ENCODE measurements at regions not wholly inside any gene's neighbourhood (a gene's known extent, or its start where the extent isn't known, plus 50 kb on each side); places are given as distances from the start of the nearest gene placed in this dataset.
A peak's percentile ranks its signal among the peaks of the same experiment; 100 is the strongest.

DNA sequence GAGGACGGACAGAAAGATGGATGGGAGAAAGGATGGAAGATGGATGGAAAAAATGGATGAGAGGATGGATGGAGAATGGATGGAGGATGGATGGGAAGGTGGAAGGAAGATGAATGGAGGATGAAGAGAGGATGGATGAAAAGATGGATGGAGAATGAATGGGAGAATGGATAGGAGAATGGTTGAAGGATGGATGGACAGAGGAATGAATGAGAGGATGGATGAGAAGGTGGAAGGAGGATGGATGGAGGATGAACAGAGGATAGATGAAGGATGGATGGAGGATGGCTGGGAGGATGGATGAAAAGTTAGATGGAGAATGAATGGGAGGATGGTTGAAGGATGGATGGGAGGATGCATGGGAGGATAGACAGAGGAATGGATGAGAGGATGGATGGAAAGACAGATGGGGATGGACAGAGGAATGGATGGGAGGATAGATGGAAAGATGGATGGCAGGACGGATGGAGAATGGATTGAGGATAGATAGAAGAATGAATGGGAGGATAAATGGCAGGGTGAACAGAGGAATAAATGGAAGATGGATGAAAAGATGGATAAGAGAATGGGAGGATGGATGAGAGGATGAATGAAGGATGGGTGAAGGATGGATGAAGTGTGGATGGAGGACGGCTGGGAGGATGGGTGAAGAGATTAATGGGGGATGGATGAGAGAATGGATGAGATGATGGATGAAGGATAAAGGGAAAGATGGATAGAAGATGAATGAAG is 217.7 kb upstream of the IER5L start:
- DNase-seq: no peak

DNA sequence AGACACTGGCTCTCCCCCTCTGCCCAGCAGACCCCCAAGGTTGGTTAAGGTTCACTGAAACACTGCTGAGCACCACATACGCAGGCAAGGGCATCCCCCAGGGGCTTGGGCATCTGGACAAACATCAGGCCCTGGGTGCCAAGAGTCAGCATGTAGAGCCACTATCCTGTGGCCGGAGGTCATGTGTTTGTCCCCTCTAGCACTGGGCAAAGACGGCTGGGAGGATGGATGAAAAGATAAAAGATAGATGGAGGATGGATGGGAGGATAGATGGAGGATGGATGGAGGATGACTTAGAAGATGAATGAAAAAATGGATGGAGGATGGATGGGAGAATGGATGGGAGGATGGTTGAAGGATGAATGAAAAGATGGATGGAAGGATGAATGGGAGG is 216.8 kb upstream of the IER5L start:
- DNase-seq: no peak

DNA sequence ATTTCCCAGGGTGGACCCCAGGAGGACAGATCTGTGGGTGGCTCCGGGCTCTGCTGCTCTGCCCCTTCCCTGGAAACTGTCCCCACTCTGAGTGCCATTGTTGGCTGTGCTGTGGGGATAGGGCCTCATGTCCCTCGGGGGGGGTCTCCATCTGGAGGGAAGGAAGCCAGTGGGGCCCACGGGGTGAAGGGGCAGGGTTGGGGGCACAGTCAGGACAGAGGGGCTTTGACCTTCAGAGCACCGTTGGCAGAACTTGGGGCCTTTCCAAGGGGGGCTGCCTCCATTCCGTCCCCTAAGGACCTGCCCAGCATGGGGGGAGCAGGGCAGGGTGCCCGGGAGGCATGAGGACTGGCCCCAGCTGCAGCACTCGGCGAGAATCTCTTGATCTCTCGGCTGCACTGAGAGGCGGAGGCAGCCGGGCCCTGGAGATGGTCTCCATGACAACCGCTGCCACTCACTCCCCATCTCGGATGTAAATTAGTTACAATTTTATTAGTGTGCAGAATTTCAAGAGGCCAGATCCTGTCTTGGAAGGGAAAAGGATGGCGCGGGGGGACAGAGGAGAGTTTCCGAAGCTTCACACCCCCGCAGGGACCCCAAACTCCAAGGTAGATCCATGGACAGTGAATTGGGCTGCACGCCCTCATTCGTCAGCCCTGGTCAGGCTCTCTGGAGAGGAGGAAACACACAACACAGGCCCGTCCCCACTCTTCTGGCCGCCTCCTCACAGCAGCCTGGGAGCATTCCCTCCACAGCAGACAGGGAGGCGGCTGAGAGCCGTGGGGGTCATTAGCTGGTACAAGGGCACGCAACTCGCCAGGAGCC is 216.2 kb upstream of the IER5L start:
- no peak for DNase-seq

DNA sequence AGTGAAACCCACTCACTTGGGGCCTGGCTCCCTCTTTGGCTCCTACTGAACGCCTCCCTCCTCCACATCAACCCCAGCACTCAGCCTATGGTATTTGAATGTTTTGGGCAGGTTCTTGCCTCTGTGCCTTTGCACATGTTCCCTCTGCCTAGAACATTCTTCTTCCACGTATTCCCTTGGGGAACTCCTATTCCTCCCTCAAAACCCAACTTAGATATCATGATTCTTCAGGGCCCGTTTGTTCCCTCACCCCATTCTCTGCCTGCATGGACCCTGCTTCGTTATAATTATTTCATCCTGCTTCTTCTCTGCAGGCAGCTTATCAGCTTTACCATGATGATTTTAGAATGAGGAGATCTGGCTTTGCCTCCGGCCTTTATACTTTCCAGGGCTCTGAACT is 215.0 kb upstream of the IER5L start:
- DNase-seq: no peak

DNA sequence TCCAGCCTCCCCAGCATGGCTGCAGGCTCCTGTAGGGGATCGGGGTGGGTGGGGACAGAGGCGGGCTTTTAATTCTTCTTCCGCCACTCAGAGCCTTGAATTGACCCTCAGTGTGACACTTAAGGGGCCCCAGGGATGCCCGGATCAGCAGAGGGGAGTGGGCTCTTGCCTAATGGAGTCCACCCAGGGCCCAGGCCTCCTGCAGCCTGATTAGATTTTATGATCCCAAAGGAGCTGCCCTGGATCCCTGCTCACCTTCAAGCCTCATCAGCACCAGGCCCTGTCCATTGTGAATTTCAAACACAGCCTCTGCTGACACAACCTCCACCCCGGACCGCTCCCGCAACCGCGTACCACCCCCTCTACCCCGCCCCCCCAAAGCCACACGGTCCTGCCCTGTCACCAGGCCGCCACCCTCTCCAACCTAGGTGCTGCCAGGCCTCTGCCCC is 214.1 kb upstream of the IER5L start:
- DNase-seq: no peak

DNA sequence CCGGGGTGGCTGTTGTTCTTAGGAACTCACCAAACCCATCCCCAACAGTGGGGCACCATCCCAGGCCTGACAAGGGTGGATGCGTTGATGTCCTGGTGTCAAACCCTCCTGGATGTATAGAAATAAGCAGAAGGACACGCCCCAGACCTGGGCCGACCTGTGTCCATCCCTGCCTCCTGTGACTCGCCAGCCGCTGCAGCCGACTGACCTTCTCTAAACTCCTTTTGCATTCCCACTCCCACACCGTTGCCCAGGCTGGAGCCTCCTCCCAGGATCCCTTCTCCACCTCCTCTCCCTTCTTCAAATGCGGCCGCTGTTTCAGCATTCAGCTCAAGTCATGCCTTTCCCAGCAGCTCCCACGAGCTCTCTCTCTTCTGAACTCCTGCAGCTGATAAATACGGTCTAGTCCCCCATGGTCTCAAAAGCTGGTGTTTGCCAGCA is 213.2 kb upstream of the IER5L start:
- DNase-seq: no peak

DNA sequence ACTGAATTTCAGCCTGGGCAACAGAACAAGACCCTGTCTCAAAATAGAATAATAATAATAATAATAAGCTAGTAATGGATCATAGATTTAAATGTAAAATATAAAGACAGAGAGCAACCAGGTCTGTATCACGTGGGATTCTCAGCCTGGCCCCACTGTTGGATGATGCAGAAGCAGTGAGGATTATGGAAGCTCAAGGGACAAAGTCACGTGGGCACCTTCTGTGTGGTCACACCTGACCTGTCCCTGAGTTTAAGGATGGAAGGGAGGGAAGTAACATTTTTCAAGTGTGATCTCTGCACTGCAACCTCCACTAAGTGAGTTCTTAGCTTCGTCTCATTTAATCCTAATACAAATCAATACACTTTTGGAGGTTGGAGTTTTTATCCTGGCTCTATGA is 212.5 kb upstream of the IER5L start:
- no peak for DNase-seq

DNA sequence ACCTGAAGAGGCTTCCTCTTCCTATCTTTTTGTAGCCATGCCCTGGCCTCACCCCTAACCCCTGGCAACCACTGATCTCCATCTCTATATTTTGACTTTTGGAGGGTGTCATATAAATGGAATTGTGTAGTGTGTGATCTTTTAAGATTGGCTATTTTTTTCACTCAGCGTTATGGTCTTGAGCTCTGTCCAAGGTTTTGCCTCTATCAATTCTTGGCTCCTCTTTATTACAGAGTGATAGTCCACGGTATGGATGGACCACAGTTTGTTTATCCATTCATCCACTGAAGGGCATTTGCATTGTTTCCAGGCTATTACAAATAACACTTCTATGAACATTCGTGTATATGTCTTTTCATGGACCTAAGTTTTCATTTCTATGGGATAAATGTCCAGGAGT is 209.8 kb upstream of the IER5L start:
- DNase-seq: no peak

DNA sequence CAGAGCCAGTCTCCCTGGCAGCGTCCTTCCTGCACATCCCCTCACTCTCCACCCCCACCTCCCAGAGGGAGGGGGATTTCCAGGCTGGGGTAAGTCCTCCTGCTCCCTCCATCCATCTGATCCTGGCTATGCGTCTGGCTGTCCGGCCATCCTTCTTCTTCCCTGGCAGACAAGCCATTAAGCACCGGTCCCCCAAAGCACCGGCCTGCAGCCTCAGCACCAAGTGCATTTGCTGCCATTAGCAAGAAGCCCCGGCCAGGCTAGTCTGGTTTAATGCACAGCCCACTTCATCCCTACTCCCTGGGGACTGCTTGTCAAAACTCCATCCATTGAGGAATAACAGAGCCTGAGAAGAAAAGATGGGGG is 208.7 kb upstream of the IER5L start:
- no peak for DNase-seq

DNA sequence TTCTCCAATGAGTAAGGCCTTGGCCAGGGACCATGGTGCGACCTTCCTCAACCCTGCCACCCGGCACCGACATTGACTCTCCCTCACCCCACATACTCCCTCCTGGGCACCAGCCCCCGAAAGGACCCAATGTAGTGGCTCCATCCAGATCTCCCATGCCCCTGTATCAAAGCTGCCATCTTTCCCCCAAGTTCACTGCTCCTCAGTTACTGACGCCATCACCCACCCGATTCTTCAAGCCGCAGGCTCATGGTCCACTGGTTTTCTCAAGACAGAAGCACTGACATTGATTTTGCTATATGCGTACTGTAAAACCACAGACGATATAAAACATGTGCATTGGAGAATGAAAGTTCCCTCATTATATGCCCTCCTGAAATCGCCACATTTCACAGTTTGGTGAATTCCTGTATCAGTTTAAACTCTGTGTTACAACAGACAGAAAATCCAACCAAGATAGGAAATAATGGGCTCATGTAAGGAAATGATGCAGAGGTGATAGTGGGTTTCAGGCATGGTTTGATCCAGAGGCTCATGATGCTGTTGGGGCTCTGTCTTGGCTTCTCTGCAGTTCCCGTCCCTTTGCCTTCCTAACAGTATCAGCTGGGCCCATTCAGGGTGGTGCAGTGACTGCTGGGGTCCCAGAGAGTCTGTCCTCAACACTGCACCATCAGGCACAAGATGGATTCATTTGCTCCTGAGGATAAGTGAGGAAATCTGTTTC is 207.3 kb upstream of the IER5L start:
- no peak for DNase-seq

DNA sequence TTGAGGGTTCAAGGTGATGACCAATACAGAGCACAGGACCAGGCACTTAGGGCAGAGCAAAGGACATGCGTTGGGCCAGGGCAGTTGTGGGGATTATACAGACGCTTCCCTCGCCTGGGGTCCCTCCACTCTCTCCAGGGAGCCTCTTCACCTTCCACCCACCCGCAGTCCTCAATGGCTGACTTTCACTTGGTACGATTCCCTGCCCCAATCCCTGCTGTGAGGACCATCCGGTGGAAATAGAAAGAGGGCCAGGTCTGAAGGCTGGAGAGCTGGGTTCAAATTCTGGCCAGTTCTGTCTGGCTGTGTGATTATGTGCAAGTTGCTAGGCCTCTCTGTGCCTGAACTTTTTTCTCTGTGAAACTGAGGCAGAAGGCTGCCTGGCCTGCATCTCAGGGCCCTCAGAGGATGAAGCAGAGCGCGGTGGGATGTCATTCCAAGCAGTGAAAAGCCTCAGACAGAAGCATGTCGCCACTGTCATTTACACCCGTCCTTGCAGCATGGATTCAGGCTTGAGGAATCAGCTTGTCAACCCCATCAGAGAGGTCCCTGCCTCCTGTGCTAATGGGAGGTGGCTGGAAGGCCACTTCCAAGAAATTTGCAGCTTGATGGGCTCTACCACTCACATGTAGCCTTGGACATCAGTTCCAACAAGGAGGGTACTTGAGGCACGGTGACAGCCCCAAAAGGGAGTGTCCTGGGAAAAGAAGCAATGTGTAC is 206.6 kb upstream of the IER5L start:
- no peak for DNase-seq

DNA sequence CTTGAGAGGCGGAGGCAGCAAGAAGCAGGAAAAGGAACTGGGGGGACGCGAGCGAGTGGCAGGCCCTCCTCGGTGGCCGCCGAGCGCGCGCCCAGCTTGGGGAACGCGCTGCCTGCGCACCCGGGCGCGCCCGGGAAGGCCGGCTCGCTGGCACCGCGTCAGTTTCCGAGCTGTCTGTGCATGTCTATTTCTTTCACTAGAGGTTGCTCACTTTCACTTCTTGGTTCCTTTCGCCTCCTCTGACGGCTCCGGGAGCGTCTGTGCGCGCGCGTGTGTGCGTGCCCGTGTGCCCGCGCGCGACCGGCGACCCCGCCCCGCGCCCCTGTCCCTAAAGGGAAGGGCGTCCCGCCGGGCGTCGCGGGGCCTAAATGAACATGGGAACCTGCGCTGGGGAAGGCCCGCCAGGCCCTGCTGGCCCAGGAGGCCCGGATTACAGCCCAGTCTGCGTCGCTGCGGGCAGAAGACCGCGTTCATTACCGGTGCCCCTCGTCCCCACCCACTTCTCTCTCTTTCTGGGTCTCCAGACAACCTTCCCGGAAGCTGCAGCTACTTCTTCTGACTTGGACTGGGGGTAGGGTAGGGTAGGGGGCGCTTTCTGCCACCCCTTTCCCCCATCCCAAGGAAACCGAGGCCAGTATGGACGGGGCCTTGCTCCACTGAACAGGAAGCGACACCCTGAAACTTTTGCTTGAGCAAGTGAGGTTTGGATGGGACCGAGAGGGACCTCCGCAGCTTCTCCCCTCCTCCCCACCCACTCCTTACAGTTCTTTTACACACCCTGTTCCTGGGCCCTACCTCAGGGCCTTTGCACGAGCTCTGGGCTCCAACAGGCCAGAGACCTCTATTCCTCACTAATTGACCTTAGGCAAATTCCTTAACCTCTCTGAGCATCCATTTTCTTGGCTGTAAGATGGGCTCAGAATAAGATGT is 205.8 kb upstream of the IER5L start:
- peak; percentile 83 for DNase-seq

DNA sequence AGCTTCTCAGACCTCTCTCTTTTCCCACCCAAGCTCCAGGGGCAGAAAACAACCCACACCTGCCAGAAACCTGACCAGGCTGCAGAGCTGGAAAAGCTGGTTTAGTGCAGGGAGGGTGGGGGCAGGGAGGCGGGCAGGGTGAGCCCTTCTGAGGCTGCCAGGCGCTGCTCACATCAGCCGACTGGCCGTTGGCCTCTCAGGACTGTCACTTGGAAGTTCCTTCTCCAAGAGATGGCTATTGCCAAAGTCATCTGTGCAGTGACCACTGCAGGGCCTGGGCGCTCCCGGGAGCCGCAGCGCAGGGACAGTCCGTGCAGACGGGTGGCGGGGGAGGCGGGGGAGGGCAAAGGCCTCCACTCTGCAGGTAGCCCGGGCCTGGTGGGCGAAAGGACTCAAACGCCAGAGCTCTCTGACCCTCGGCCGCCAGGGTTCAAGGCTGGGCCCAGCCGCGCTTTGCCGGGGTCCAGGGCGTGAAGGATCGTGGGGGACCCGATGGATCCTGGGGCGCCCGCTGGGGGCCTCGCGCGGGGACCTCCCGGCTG is 205.0 kb upstream of the IER5L start:
- no peak for DNase-seq

DNA sequence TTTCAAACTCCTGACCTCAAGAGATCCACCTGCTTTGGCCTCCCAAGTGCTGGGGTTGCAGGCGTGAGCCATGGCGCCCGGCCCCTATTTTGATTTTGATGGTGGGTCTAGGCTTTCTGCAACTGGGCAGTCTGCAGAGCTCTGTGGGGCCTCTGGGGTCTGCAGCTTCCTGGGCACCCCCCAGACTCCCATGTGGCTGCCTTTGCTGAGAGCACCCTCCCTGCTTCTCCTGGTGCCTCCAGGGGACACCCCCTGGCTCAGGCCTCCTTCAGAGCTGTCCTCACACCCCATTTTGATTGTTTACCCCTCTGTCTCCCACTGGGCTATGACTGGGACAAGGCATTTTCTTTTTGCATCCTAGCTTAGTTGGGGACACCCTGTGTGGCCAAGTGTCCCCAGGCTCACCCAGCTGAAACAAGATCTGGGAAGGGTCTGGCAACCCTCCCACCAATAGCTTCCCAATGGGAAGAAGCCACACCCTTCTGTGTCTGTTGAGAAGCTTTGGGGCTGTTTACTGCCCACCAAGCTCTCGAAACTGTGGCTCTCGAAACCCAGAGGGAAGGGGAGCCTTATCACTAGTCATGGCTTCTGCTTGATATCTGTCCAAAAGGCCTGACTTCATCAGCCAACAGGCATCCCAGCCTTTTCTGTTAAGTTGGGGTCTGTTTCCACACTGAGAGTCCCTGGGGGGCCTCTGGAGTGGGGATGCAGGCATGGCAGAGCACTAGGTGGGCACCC is 204.4 kb upstream of the IER5L start:
- no peak for DNase-seq

DNA sequence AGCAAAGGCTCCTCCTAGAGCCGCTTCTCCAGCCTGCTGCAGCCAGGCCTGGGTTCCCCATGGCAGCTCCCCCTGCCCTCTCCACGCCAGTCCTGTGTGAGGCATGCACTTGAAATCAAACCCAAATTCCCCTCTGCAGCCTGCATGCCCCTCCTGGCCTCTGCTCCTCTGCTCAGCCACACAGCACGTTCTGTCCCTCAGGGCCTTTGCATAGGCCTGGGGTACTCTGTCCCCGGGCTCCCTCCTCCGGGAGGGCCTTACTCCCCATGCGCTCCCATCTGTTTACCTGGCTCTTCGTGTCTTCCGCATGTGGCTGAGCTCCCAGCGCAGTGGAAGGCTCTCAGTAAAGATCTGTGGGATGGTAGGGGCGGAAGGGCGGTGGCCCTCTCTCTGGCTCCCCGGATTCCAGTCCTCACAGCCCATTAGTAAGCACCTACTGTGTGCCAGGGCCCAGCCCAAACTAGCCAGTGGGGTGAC is 203.5 kb upstream of the IER5L start:
- DNase-seq: no peak

DNA sequence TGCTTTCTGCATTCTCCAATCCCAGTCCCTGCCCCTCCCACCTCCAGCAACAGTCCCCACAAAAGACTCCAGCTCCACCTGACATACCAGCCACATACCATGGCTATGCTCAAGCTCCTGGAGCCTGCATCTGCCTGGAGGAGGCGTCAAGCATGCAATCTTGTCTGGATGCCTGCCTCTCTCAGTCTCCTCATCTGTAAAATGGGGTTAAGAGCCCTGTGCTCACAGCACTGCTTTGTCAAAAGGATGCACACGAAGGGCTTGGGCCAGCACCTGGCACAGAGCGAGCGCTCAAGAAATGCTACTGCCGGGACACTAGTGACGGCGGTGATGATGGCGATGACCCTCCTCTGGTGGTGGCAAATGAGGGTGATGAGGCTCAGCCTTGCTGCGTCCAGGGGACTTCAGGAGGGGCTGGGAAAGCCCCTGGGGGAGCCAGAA is 202.9 kb upstream of the IER5L start:
- no peak for DNase-seq

DNA sequence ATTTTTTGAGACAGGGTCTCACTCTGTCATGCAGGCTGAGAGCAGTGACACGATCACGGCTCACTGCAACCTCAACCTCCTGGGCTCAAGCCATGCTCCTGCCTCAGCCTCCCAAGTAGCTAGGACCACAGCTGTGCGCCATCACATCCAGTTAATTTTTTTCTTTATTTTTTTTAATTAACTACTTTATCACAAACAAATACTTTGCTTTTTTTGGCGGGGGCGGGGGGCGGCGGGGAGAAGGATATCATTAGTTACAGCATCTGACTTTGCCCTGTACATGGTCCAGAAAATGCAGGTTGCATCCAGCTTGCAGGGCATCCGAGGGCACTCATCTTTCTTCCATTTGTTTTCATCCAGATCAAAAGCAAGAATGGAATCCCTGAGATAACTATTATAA is 201.8 kb upstream of the IER5L start:
- DNase-seq: no peak

DNA sequence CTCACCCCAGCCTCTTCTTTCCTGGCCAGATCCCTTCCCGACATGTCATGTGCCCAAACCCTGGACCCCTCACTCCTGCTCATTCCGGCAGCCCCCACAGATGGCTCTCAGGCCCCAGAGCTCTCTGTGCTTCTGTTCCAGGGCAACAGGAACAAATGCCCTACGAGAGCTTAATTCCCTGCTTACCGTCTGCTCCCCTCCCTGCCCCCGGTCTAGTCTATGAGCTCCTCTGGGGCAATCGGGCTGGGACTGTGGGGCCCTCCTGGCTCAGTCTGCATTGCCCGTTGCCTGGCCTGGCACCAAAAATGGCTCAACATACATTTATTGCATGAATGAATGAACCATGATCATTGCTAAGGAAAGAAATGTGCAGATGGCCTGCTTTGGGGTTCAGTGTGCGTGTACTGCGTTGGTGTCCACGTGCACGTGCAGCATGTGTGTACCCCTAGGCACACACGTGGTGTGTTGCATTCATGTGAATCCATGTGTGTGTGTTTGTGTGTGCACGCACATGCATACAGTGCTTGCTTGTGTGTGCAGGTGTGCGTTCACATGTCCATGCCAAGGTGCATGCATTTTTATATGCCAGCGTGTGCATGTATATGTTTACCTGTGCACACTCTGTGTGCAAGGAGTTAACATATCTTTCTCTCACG is 201.2 kb upstream of the IER5L start:
- no peak for DNase-seq

DNA sequence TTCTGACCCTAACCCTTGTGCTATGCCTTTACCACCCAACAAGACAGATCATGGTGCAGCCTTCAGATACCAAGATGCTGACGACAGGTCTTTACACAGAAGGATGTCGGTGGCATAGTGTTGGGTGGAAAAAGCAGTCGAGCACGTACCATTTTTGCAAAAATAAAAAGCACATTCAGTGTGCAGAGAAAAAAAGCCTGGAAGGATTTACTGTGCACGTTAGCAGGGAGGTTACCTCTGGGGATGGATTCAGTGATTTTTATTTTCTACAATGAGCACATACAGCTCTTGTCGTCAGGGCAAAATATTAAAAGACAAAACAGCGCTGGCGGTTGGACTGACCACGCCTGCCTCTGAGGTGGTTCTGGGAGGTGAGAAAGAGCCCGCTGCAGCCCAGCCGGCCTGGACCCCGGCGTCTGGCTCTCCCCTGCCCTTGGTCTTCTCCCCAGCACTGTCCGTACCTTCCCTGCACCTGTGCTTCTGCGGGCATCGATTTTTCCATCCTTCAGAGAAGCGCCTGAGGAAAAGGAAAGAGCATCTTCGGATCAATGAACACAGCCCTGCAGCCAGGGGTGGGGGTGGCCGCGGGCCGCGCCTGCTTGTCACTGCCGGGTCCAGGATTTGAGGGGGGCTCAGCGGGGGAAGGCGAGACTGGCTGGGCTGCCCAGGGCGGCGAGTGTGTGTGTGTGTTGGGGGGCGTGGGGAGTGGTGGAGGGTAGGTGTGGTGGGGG is 200.0 kb upstream of the IER5L start:
- no peak for DNase-seq

Measured in CD4-positive, alpha-beta T cell treated with Interleukin-6 for 4 hours (primary cell).